Endothelial cell of hepatic sinusoid (primary cell): ENCODE measurements at regions not wholly inside any gene's neighbourhood (a gene's known extent, or its start where the extent isn't known, plus 50 kb on each side); places are given as distances from the start of the nearest gene placed in this dataset.
"Not testable (repeated sequence)": the region's sequence is repeated elsewhere in the genome, so short reads cannot be mapped to it uniquely, and the experiment has no call there.

ENCODE experiments used
- in situ Hi-C: cut with HindIII; loops from 2 replicates; pipeline ENCODE4 v1.10.0; 2017; ENCODE audit warnings: low sequenced_read_pairs

DNA sequence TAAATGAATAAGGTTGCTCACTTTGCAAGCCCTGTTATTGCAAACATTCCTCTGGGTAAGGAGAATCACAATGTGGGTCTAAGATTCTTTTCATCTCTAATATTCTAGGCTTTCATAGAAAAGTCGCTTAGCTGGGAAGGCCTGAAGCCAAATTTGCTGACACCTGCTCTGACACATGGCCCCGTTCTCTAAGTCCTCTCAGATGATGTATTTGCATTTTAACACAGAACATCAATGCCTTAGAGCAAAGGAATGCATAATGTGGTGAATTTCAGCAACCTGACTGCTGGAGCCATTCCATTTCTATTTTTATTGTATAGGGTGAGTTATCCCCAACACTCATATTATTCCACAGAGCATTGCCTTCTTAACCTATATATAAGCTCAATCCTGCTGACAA is 682.1 kb upstream of the NRP1 start:
- in situ Hi-C loops, result no loop called here

DNA sequence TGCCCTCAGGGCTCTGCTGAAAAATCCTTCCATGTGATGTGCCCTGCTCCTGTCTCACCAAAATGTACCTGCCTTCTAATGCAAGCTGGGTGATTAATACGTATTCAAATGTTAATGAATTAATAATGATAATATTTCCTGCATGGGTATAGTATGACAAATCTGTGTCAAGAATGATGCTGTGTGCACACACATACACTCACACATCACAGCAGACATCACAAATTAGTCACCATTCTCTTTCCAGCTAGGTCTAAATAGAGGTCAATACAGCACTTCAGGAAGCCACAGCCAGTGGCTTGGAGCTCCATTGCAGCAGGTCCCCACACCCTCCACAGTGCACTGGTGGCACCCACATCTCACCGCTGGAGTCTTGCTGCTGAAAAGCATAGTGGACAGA is 681.2 kb upstream of the NRP1 start:
- in situ Hi-C loops, result no loop called here

GRCh38 chr10:34013235-34013634 is 678.8 kb upstream of the NRP1 start:
- in situ Hi-C loops, result no loop called here

DNA sequence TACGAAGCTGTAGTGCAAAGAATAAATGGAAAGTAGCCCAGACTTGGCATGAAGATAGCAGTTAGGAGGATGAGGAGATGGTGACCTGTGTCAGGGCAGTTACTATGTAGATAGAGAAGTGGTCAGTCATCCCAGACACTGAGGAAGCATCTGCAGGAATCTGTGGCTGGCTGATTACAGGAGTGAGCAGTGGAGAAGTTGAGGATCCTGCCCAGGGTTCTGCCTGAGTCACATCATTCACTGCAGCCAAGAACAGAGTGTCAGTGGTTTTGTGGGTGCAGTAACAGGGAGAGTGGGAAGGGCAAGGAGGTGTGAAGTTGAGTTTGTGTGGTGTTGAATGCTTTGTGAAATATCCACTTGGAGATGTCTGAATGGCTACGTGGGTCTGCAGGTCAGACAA is 676.4 kb upstream of the NRP1 start:
- in situ Hi-C loops, result no loop called here

- in situ Hi-C loops, result not testable (repeated sequence)
Observed at GRCh38 chr10:34010228-34010627, 675.8 kb upstream of the NRP1 start.

DNA sequence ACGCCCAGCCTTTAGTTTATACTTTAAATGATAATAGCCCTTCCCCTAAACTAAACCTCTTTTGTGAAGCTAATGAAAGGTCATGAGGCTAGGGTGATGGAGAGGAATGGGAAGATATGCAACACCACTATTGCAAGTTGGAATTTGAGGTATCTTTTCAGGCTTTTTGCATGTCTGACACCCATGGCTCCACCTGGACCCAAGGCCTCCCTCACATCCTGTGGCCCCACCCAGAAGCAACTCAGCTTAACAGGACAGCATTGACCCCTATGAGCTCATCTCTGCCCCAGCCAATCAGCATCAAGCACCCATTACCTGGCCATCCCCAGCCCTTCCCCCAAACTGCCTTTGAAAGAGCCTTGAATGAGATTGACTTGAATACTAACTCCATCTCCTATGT is 674.2 kb upstream of the NRP1 start:
- in situ Hi-C loops, result no loop called here

GRCh38 chr10:34006471-34006870 is 672.0 kb upstream of the NRP1 start:
- in situ Hi-C loops, result no loop called here

DNA sequence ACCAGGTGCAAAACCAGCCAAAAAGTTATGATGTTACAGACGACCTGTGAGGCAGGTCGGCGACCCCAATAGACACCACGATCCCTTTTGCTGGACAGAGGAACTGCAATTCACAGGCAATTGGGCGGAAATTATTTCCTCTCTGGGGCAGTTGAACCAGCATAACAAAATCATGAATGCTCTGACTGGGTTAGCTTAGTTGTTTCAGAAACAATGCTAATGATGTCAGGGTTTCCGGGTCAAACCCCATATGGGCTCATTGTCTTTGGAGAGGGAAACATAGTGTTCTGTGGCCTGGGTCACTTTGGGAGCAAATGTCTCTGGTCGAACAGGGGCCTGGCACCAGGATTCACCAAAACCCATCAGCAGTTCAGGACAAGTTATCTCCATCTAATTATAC is 669.1 kb upstream of the NRP1 start:
- in situ Hi-C loops, result no loop called here

GRCh38 chr10:34002896-34003295 is 668.4 kb upstream of the NRP1 start:
- in situ Hi-C loops, result no loop called here

DNA sequence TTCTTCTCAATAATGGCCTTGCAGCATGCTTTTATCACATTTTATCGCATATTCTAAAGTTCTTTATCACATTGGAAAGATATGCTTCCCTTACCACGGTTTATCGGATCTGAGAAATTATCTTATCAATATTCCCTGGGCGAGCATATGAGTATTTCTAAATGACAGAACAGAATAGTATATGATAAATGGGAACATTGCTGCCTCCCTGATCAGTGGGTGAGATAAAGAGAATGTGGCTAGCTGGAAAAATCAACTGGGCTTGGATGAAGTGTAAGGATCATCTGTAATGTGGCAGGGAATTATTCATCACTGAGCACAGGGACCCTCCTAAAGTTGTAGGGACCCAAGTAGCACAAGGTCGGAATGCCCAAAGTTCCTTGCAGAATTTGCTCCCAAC is 667.4 kb upstream of the NRP1 start:
- in situ Hi-C loops, result no loop called here

DNA sequence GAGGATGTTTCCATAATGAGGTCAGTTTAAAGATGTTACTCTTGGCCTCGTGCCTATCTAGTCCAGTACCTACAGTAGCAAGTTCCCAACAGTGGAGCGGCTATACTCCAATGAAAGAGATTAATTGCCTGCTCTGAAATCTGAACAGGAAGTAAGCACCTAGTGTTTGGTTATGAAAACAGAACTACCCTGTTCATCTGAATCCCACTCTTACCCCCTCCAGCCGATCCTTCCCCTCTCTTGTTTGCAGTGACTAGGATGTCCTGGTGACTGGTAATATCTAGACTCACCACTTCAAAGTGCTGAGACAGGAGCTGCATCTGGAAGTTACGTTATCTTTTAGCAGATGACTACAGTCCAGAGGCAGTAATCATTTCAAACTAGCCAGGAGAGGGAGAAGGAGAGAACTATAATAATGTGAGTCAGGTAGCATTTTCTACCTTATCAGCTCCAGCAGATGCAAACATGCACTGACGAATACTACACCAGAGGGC is 666.7 kb upstream of the NRP1 start:
- in situ Hi-C loops, result no loop called here

DNA sequence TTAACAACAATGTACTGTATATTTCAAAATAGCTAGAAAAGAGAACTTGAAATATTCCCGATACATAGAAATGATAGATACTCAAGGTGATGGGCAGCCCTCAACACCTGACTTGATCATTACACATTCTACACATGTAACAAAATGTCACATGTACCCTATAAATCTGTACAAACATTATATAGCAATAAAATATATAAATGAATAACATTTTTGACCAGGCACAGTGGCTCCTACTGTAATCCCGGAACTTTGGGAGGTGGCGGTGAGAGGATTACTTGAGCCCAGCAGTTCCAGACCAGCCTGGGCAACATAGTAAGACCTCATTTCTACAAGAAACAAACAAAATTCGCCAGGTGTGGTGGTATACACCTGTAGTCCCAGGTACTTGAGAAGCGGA is 659.5 kb upstream of the NRP1 start:
- in situ Hi-C loops, result no loop called here

DNA sequence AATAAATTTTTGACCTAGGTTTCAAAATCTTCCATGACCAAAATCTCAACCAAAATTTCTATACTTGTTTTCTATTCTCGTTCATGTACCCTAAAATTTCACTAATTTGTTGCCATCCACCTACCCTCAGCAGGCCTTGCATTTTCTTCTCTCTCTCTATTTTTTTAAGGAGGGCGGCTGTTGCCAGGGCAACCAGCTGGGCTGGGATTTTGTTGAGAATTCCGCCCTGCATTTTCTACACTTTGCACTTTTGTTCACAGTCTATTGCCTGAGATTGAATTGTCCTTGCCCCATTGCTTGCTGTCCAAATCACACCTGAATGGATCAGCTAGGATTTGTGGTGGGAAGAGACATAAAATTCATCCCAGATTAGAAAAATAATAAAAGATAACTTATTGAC is 657.5 kb upstream of the NRP1 start:
- in situ Hi-C loops, result no loop called here

DNA sequence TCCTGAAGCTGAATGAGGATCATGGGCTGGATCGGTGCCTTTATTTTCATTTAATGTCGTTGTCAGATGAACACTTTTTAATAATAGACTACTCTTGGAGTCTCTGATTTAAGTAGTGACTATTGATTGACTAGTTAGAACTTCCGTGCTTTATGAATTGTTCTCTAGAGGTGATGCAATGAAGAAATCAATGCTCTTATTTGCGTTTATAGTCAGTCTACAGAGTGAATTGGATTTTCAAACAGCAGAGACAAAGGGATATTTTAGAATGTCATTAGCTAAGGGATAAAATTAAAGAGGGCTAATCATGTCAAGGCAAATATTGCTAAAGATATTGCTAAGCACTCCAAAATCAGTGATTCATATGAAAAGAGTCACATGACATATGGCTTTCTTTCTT is 652.0 kb upstream of the NRP1 start:
- in situ Hi-C loops, result no loop called here

DNA sequence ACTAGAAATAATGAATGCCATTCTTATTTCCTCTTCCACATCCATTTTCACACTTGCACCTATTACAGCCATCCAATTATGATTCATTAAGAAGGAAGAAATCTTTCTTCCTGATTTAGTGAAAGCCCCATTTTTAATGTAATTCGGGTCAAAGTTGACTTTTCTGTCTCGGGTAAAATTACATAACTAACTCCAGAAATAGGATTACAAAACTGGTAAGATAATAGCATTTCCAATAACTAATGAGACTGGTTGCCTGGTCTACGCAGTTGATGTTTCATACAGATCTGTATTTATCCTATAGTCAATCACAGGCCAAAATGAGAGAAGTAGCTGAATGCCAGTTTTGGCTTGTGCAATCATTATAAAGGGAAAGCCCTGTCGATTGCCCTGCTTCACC is 651.5 kb upstream of the NRP1 start:
- in situ Hi-C loops, result no loop called here

- in situ Hi-C loops, result no loop called here
Observed at GRCh38 chr10:33982995-33983394, 648.5 kb upstream of the NRP1 start.

DNA sequence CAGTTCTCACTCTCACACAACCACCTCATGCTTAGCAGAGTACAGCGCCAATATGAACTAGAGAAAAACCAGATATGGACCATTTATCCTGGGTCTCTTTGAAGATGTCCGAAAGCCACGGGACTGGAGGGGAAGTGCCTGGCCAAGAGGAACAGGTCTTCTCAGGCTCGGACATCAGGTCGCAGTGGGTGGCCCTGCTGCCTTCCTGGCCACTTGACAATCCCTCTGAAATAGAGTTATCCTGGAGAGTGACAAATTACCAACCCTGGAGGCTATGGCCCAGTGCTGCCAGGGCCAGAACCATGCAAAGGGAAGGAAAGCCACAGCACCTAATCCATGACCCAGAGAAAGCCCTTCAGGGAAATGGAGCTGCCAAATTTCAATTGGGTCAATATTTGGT is 646.8 kb upstream of the NRP1 start:
- in situ Hi-C loops, result no loop called here

- in situ Hi-C loops, result no loop called here
Observed at GRCh38 chr10:33979195-33979594, 644.7 kb upstream of the NRP1 start.

DNA sequence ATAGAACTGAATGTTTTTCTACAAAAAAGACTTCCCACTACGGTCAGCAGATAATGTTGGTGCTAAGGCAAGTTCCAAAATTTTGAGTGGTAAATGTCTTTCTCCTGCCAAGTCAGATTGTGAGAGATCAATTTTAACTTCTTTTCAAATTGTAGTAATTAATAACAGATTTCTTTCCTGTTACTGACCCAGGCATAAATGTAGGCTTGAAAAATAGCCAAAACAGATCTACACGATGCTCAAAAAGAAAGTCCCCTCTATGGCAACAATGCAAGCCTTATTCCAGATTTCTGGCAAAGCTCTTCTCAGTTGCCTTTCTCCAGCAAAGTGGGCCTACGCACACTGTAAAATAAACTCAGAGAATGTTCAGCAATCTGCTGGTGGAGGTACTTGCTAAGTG is 641.0 kb upstream of the NRP1 start:
- in situ Hi-C loops, result no loop called here

DNA sequence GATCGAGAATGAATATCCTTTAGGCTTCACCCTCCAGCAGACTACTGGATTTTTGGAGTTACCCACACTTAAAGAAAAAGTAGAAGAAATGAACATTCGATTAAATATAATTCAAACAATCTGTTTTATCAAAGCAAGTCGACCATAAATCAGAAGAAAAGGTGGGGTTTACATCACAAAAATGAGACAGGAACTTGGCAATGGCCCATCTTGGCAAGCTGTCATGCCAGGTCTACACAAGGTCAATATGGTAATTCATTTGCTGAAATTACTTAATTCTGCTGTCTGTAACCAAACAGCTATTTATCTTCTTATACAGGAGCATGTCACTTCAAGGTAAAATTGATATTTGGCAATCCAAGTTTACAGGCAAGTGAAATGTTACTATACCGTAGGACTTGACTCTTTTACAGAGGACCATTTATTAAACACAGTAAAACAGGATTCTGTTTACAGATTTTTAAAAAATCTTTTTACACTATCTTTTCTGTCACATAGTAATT is 640.6 kb upstream of the NRP1 start:
- in situ Hi-C loops, result no loop called here

GRCh38 chr10:33968983-33969382 is 634.5 kb upstream of the NRP1 start:
- in situ Hi-C loops, result no loop called here

- in situ Hi-C loops, result no loop called here
Observed at GRCh38 chr10:33967606-33968120, 633.2 kb upstream of the NRP1 start.

- in situ Hi-C loops, result no loop called here
Observed at GRCh38 chr10:33966946-33967345, 632.5 kb upstream of the NRP1 start.
